ENCODE measurements at regions not wholly inside any gene's neighbourhood (a gene's known extent, or its start where the extent isn't known, plus 50 kb on each side); places are given as distances from the start of the nearest gene placed in this dataset.

DNA sequence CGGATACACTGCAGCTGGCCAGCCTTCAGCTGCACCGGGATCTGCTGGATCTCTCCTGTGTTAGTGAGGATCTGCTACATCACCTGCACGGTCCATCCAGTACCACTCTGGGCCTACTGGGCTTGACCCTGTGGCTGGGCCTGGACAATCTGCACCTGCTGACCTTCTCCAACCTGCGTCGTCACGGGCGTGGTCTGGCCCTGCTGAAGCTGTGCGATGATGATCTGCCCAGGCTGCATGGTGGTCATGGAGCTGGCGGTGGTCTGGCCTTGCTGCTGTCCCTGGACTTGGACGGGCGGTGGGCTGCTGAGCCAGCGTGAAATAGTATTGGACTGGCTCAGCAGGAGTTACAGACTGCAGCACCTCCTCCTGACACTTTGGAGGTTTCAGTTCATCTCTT lies 137.1 kb upstream of the GAS1 start:
- Histone ChIP-seq H3K9ac (ENCODE audit: insufficient read depth in 1 of 2, low read length in 2 of 2) (no peak overlapping the region), H3K4me3 (no peak overlapping the region), H3K9me3 (ENCODE audit: control insufficient read depth in 4 of 4, insufficient read depth in 3 of 4, low read length in 3 of 4) (peaks cover 0 to 4% (median 2%) of the 10 kb centered on the region in 4 donors), H3K36me3 (ENCODE audit: control insufficient read depth in 4 of 4, insufficient read depth in 4 of 4, low read length in 4 of 4) (no peaks in the 10 kb centered on the region), H3K4me1 (ENCODE audit: control insufficient read depth in 5 of 5, insufficient read depth in 5 of 5, low read length in 5 of 5) (peaks cover 0 to 22% (median 18%) of the 10 kb centered on the region in 5 donors), H3K27ac (ENCODE audit: low read depth in 1 of 2, low read length in 1 of 2) (no peak overlapping the region), H3K27me3 (ENCODE audit: control insufficient read depth in 3 of 3, insufficient read depth in 3 of 3, low read length in 2 of 3) (no peaks in the 10 kb centered on the region)
- TF ChIP-seq, protein P1, sequence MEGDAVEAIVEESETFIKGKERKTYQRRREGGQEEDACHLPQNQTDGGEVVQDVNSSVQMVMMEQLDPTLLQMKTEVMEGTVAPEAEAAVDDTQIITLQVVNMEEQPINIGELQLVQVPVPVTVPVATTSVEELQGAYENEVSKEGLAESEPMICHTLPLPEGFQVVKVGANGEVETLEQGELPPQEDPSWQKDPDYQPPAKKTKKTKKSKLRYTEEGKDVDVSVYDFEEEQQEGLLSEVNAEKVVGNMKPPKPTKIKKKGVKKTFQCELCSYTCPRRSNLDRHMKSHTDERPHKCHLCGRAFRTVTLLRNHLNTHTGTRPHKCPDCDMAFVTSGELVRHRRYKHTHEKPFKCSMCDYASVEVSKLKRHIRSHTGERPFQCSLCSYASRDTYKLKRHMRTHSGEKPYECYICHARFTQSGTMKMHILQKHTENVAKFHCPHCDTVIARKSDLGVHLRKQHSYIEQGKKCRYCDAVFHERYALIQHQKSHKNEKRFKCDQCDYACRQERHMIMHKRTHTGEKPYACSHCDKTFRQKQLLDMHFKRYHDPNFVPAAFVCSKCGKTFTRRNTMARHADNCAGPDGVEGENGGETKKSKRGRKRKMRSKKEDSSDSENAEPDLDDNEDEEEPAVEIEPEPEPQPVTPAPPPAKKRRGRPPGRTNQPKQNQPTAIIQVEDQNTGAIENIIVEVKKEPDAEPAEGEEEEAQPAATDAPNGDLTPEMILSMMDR (IDR thresholded peaks at IDR 0.05; ENCODE audit: control extremely low read depth, extremely low read depth) = no peak
- 92 to 97% methylated on average over 12 of the region's 12 CpGs for WGBS, 2 donors
- no peak for DNase-seq
- no peak for ATAC-seq (ENCODE audit: insufficient read depth, low FRiP score)

DNA sequence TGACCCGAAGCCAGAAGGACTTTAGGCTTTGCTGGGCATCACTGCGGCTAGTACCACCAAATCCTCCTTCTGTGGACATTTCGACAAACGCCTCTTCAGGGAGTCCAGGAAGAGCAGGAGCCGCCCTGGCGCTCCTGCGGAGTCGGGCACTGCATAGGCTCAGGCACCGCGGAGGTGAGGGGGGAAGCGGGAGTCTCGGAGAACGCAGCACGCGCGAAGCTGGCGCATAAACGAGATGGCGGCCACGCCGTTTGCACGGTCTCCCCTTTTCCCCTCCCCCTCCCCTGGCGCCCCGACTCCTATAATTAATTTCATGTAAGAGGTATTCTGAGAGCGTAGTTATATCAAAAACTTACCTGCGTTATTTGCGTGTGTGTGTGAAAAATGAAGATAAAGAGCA lies 137.8 kb upstream of the GAS1 start:
- H3K27ac ChIP-seq (ENCODE audit: low read depth in 1 of 2, low read length in 1 of 2) = no peak overlapping the region
- DNase-seq (no peak), ATAC-seq (ENCODE audit: insufficient read depth, low FRiP score) (no peak)
- no peak overlapping the region for H3K4me3 ChIP-seq
- H3K4me1 ChIP-seq (ENCODE audit: control insufficient read depth in 5 of 5, insufficient read depth in 5 of 5, low read length in 5 of 5) = peaks cover 0 to 25% (median 18%) of the 10 kb centered on the region in 5 donors
- no peak overlapping the region for H3K9ac ChIP-seq (ENCODE audit: insufficient read depth in 1 of 2, low read length in 2 of 2)
- peaks cover 0 to 4% (median 2%) of the 10 kb centered on the region in 4 donors for H3K9me3 ChIP-seq (ENCODE audit: control insufficient read depth in 4 of 4, insufficient read depth in 3 of 4, low read length in 3 of 4)
- no peaks in the 10 kb centered on the region for H3K27me3 ChIP-seq (ENCODE audit: control insufficient read depth in 3 of 3, insufficient read depth in 3 of 3, low read length in 2 of 3)
- H3K36me3 ChIP-seq (ENCODE audit: control insufficient read depth in 4 of 4, insufficient read depth in 4 of 4, low read length in 4 of 4) = no peaks in the 10 kb centered on the region
- 95 to 97% methylated on average over 27 of the region's 27 CpGs for WGBS, 2 donors
- TF ChIP-seq, protein P1 (IDR thresholded peaks at IDR 0.05; ENCODE audit: control extremely low read depth, extremely low read depth) = no peak

GRCh38 chr9:87085521-87085920 lies 138.2 kb upstream of the GAS1 start:
- Histone ChIP-seq H3K9ac (ENCODE audit: insufficient read depth in 1 of 2, low read length in 2 of 2) (no peak overlapping the region), H3K36me3 (ENCODE audit: control insufficient read depth in 4 of 4, insufficient read depth in 4 of 4, low read length in 4 of 4) (no peaks in the 10 kb centered on the region), H3K27me3 (ENCODE audit: control insufficient read depth in 3 of 3, insufficient read depth in 3 of 3, low read length in 2 of 3) (no peaks in the 10 kb centered on the region), H3K4me3 (no peak overlapping the region), H3K27ac (ENCODE audit: low read depth in 1 of 2, low read length in 1 of 2) (no peak overlapping the region), H3K9me3 (ENCODE audit: control insufficient read depth in 4 of 4, insufficient read depth in 3 of 4, low read length in 3 of 4) (peaks cover 0 to 4% (median 2%) of the 10 kb centered on the region in 4 donors), H3K4me1 (ENCODE audit: control insufficient read depth in 5 of 5, insufficient read depth in 5 of 5, low read length in 5 of 5) (peaks cover 0 to 26% (median 16%) of the 10 kb centered on the region in 5 donors)
- WGBS, 2 donors = 82 to 84% methylated on average over 9 of the region's 9 CpGs
- DNase-seq (no peak), ATAC-seq (ENCODE audit: insufficient read depth, low FRiP score) (no peak)
- TF ChIP-seq, protein P1 (IDR thresholded peaks at IDR 0.05; ENCODE audit: control extremely low read depth, extremely low read depth) = no peak

- TF ChIP-seq, protein P1 (IDR thresholded peaks at IDR 0.05; ENCODE audit: control extremely low read depth, extremely low read depth) = no peak
- H3K27me3 ChIP-seq (ENCODE audit: control insufficient read depth in 3 of 3, insufficient read depth in 3 of 3, low read length in 2 of 3) = no peaks in the 10 kb centered on the region
- ATAC-seq (ENCODE audit: insufficient read depth, low FRiP score) = no peak
- peaks cover 0 to 4% (median 2%) of the 10 kb centered on the region in 4 donors for H3K9me3 ChIP-seq (ENCODE audit: control insufficient read depth in 4 of 4, insufficient read depth in 3 of 4, low read length in 3 of 4)
- no peak overlapping the region for H3K4me3 ChIP-seq
- peak overlapping the region in 1 of 2 donors; percentile 66 for H3K9ac ChIP-seq (ENCODE audit: insufficient read depth in 1 of 2, low read length in 2 of 2)
- 76 to 85% methylated on average over 8 of the region's 8 CpGs for WGBS, 2 donors
- H3K36me3 ChIP-seq (ENCODE audit: control insufficient read depth in 4 of 4, insufficient read depth in 4 of 4, low read length in 4 of 4) = no peaks in the 10 kb centered on the region
- peaks cover 0 to 28% (median 14%) of the 10 kb centered on the region in 5 donors for H3K4me1 ChIP-seq (ENCODE audit: control insufficient read depth in 5 of 5, insufficient read depth in 5 of 5, low read length in 5 of 5)
- peak; percentile 65 to 88 (median 88) for DNase-seq
- no peak overlapping the region for H3K27ac ChIP-seq (ENCODE audit: low read depth in 1 of 2, low read length in 1 of 2)
These were observed 139.0 kb upstream of the GAS1 start for GRCh38 chr9:87086221-87086818.

Measured in lung (tissue), 11 donors.